GM12878 (cell line): ENCODE measurements at regions not wholly inside any gene's neighbourhood (a gene's known extent, or its start where the extent isn't known, plus 50 kb on each side); places are given as distances from the start of the nearest gene placed in this dataset.

Source experiments
- ATAC-seq: fragments of 200-7000 bp; cut with Tn5 transposase; 3 replicates; pipeline ENCODE4 v1.9.1; 2020; ENCODE audit warnings: mild to moderate bottlenecking, moderate library complexity
- BruUV-seq: library from RNA; stranded (reverse); fragments of 400-500 nt; replicated peaks from 2 replicates; lab custom pipeline; 2021; lab: Mats Ljungman, UMichigan
- CTCF ChIA-PET: fragments of 300-600 bp; sonication (Branson Sonifier 250); formaldehyde crosslinking; extraction: SDS; loops from one replicate; lab custom pipeline; 2021; ENCODE audit warnings: inconsistent platforms; lab: Yijun Ruan, JAX
- POLR2A ChIA-PET: fragments of 350-600 bp; formaldehyde crosslinking; extraction: SDS; loops from one replicate; lab custom pipeline; 2021; ENCODE audit warnings: inconsistent platforms; lab: Charles Lee
- RAD21 ChIA-PET: fragments of 300-600 bp; sonication (Branson Sonifier 250); formaldehyde crosslinking; loops from one replicate; lab custom pipeline; 2023; ENCODE audit warnings: antibody characterized with exemption; ENCODE audit not compliant: unreplicated experiment; lab: Charles Lee
- SMC1A ChIA-PET: fragments of 300-600 bp; sonication (Branson Sonifier 250); formaldehyde crosslinking; loops from one replicate; lab custom pipeline; 2023; ENCODE audit not compliant: unreplicated experiment, uncharacterized antibody; lab: Charles Lee
- DNase-seq: peaks from one replicate; pipeline ENCODE4 v3.0.0-alpha.2; 2011; ENCODE audit warnings: low read depth, low spot score
- FAIRE-seq: peaks from 3 replicates; lab custom pipeline; 2011; peaks lifted over from hg19 to GRCh38; lab: Jason Lieb, UNC
- H2AFZ ChIP-seq: 2 replicates; pipeline ENCODE4 v1.6.0; 2011; ENCODE audit warnings: low read depth, low read length, control low read depth; ENCODE audit not compliant: control insufficient read depth
- H3K27ac ChIP-seq: 2 replicates; pipeline ENCODE4 v1.5.1; 2011; ENCODE audit warnings: control low read depth; ENCODE audit not compliant: control insufficient read depth, insufficient read depth
- H3K27me3 ChIP-seq, 2 experiments: replicated peaks in 1 of 2; 2 replicates each; pipeline versions ENCODE4 v1.6.0 to v1.6.1; 2011; ENCODE audit warnings: low read length in 1 of 2; ENCODE audit not compliant: control insufficient read depth in 2 of 2, insufficient read depth in 2 of 2
- H3K36me3 ChIP-seq, 2 experiments: 2 replicates each; pipeline ENCODE4 v1.5.1; 2011; ENCODE audit warnings: low read length in 1 of 2; ENCODE audit not compliant: control insufficient read depth in 2 of 2, insufficient read depth in 2 of 2
- H3K4me1 ChIP-seq: 2 replicates; pipeline ENCODE4 v1.6.1; 2011; ENCODE audit warnings: mild to moderate bottlenecking, low read length, moderate library complexity, mixed read lengths; ENCODE audit not compliant: control insufficient read depth, insufficient read depth
- H3K4me2 ChIP-seq: 2 replicates; pipeline ENCODE4 v1.6.0; 2011; ENCODE audit warnings: control low read depth; ENCODE audit not compliant: control insufficient read depth, insufficient read depth
- H3K4me3 ChIP-seq: fragments of 200-600 bp; sonication (generic); 2 replicates; pipeline ENCODE4 v1.5.1; 2016
- H3K79me2 ChIP-seq: 2 replicates; pipeline ENCODE4 v1.6.0; 2011; ENCODE audit warnings: low read length; ENCODE audit not compliant: control insufficient read depth, insufficient read depth
- H3K9ac ChIP-seq: 2 replicates; pipeline ENCODE4 v1.8.0; 2011; ENCODE audit warnings: low read length, control low read depth, mixed read lengths; ENCODE audit not compliant: control insufficient read depth, insufficient read depth
- H3K9me3 ChIP-seq: replicated peaks from 3 replicates; pipeline ENCODE4 v1.5.1; 2011; ENCODE audit warnings: mild to moderate bottlenecking, low read length; ENCODE audit not compliant: control insufficient read depth, insufficient read depth
- H4K20me1 ChIP-seq: 2 replicates; pipeline ENCODE4 v1.6.0; 2011; ENCODE audit not compliant: control insufficient read depth, insufficient read depth
- BHLHE40 ChIP-seq, 2 experiments: fragments of 450-650 bp in 1 of 2; IDR thresholded peaks; 2 replicates each; pipeline ENCODE4 v1.6.1; 2011 to 2017; ENCODE audit warnings: low read depth in 2 of 2, borderline replicate concordance in 1 of 2, improper control_type of control experiment in 1 of 2, low read length in 1 of 2, mild to moderate bottlenecking in 1 of 2
- FOXK2 ChIP-seq: fragments of 450-650 bp; IDR thresholded peaks from 2 replicates; pipeline ENCODE4 v1.6.1; 2017; ENCODE audit warnings: mild to moderate bottlenecking, moderate library complexity
- HDAC2 ChIP-seq: fragments of 200-600 bp; sonication (generic); IDR thresholded peaks from 2 replicates; pipeline ENCODE4 v1.6.1; 2017
- HDAC6 ChIP-seq: fragments of 200-600 bp; sonication (generic); IDR thresholded peaks from one replicate; pipeline ENCODE4 v1.8.0; 2017; ENCODE audit warnings: antibody characterized with exemption; ENCODE audit not compliant: unreplicated experiment
- JUND ChIP-seq: IDR thresholded peaks from 2 replicates; pipeline ENCODE4 v1.6.1; 2012; ENCODE audit warnings: low read depth, mild to moderate bottlenecking, low read length, improper control_type of control experiment, moderate library complexity
- KAT2A ChIP-seq: conservative IDR thresholded peaks from 2 replicates; pipeline ENCODE4 v1.6.1; 2011; ENCODE audit warnings: low read depth, low read length; ENCODE audit not compliant: control insufficient read depth
- KDM1A ChIP-seq: fragments of 200-600 bp; sonication (generic); IDR thresholded peaks from 2 replicates; pipeline ENCODE4 v1.6.1; 2016; ENCODE audit warnings: borderline replicate concordance
- NR2C2 ChIP-seq: IDR thresholded peaks from 2 replicates; pipeline ENCODE4 v1.6.1; 2011; ENCODE audit warnings: borderline replicate concordance, low read depth; ENCODE audit not compliant: control insufficient read depth, insufficient read length
- PML ChIP-seq: IDR thresholded peaks from 2 replicates; pipeline ENCODE4 v1.6.1; 2012; ENCODE audit warnings: low read length, inconsistent platforms
- RAD21 ChIP-seq: IDR thresholded peaks from 2 replicates; pipeline ENCODE4 v1.6.1; 2011; ENCODE audit warnings: mild to moderate bottlenecking, low read depth, low read length, moderate library complexity; ENCODE audit not compliant: insufficient read depth
- RUNX3 ChIP-seq: IDR thresholded peaks from 2 replicates; pipeline ENCODE4 v1.6.1; 2012; ENCODE audit warnings: low read length, inconsistent platforms
- STAT1 ChIP-seq: fragments of 450-650 bp; conservative IDR thresholded peaks from 2 replicates; pipeline ENCODE4 v1.6.1; 2014; ENCODE audit warnings: antibody characterized with exemption, mild to moderate bottlenecking
- STAT3 ChIP-seq: IDR thresholded peaks from 2 replicates; pipeline ENCODE4 v1.6.1; 2011; ENCODE audit warnings: low read depth, low read length, improper control_type of control experiment
- ZNF217 ChIP-seq: fragments of 450-650 bp; IDR thresholded peaks from 2 replicates; pipeline ENCODE4 v1.6.1; 2017; ENCODE audit warnings: antibody characterized with exemption, mild to moderate bottlenecking
- WGBS: methylation state at CpG from one replicate; pipeline ENCODE4 v1.1.6; 2016; ENCODE audit warnings: low lambda C conversion rate; ENCODE audit not compliant: insufficient replicate concordance, insufficient coverage; ENCODE audit errors: missing lambda C conversion rate; 5-methylcytosine and 5-hydroxymethylcytosine counted together
- in situ Hi-C: fragments of 300-500 bp; cut with MboI; formaldehyde crosslinking; loops from 9 replicates; pipeline ENCODE4 v1.14.3; 2018; ENCODE audit warnings: mixed read lengths
- intact Hi-C: fragments of 100-400 bp; cut with micrococcal nuclease; formaldehyde crosslinking; loops from one replicate; pipeline ENCODE4 v1.14.2; 2022; ENCODE audit not compliant: unreplicated experiment
- TF ChIP-seq, protein P1 (sequence below): fragments of 450-650 bp; formaldehyde crosslinking; IDR thresholded peaks from 2 replicates; pipeline ENCODE4 v1.5.0; 2022; ENCODE audit warnings: mild to moderate bottlenecking, missing genetic modification characterization
- TF ChIP-seq, protein P2 (sequence below): IDR thresholded peaks from 2 replicates; pipeline ENCODE4 v1.6.1; 2012; ENCODE audit warnings: low read length, inconsistent platforms

DNA sequence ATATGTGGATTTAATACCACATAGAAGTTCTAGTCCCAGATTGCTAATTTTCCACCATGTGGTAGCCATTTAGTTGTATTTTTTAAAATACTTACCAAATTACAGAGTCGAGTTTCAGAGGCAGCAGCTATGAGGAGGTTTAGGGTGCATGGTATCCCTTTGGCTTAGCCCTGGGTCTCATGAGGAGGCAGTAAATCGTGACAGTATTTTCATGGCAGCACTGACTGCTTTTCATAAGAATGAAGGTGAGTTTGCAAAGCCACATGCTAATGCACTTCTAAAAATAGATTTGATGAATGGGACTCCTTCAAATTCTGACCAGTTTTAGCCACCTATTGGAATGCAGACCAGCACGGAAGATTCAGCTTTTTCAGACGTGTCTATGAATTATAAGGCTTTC, 114.0 kb upstream of the FRG1 start (continued):
- TF ChIP-seq, protein P1, sequence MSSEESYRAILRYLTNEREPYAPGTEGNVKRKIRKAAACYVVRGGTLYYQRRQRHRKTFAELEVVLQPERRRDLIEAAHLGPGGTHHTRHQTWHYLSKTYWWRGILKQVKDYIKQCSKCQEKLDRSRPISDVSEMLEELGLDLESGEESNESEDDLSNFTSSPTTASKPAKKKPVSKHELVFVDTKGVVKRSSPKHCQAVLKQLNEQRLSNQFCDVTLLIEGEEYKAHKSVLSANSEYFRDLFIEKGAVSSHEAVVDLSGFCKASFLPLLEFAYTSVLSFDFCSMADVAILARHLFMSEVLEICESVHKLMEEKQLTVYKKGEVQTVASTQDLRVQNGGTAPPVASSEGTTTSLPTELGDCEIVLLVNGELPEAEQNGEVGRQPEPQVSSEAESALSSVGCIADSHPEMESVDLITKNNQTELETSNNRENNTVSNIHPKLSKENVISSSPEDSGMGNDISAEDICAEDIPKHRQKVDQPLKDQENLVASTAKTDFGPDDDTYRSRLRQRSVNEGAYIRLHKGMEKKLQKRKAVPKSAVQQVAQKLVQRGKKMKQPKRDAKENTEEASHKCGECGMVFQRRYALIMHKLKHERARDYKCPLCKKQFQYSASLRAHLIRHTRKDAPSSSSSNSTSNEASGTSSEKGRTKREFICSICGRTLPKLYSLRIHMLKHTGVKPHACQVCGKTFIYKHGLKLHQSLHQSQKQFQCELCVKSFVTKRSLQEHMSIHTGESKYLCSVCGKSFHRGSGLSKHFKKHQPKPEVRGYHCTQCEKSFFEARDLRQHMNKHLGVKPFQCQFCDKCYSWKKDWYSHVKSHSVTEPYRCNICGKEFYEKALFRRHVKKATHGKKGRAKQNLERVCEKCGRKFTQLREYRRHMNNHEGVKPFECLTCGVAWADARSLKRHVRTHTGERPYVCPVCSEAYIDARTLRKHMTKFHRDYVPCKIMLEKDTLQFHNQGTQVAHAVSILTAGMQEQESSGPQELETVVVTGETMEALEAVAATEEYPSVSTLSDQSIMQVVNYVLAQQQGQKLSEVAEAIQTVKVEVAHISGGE (CRISPR knock-in tag), result no peak

DNA sequence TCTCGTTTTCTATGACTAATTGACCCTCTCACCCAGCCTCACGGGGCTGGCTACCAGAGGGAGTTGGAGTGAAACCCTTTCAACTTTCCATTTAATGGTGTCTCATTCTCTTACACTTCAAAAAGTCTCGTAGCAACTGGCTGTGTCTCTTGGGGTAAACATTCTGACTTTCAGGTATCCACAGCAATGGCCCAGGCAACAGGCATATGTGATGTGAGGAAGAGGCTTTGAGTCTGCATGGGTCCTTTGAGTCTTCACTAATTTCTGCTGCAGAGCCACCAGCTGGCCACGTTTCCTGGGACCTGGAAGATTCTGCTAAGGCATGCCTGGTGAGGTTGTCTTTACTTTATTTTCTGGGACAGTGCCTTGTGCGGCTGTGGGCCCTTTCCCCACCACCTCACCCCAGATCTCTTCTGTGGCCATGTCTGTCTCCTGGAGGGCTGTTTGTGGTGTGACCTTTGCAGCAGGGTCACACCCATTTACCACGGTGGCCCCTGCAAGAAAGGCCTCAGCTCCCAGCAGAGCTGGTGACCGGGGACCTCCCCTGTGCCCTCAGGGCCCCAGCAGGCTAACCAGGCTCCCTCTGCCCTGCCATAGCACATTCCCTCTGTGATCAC, 112.5 kb upstream of the FRG1 start:
- Histone ChIP-seq H3K27ac (no peak overlapping the region), H3K27me3 (no peaks in the 10 kb centered on the region), H3K4me3 (no peak overlapping the region), H3K4me1 (no peaks in the 10 kb centered on the region), H3K79me2 (no peaks in the 10 kb centered on the region), H3K4me2 (no peak overlapping the region), H4K20me1 (no peaks in the 10 kb centered on the region), H3K9ac (no peak overlapping the region), H2AFZ (no peak overlapping the region), H3K9me3 (no peaks in the 10 kb centered on the region; the same call in 2 of the 3 replicates), H3K36me3 (no peaks in the 10 kb centered on the region)
- RAD21 ChIA-PET, result no interaction called here
- SMC1A ChIA-PET, result no interaction called here
- intact Hi-C loops, result no loop called here
- in situ Hi-C loops, result no loop called here
- BruUV-seq, result no TSS peak
- 14% methylated on average over 7 of the region's 7 CpGs for WGBS
- no peak for TF ChIP-seq STAT1
- no peak for TF ChIP-seq RAD21
- TF ChIP-seq RUNX3, result no peak
- TF ChIP-seq ZNF217, result no peak
- TF ChIP-seq NR2C2, result no peak
- no peak for TF ChIP-seq KAT2A
- no peak for TF ChIP-seq HDAC2
- no peak for TF ChIP-seq FOXK2
- no peak for TF ChIP-seq PML
- no peak for TF ChIP-seq KDM1A
- no peak for TF ChIP-seq STAT3
- no peak for TF ChIP-seq HDAC6
- TF ChIP-seq, protein P2, sequence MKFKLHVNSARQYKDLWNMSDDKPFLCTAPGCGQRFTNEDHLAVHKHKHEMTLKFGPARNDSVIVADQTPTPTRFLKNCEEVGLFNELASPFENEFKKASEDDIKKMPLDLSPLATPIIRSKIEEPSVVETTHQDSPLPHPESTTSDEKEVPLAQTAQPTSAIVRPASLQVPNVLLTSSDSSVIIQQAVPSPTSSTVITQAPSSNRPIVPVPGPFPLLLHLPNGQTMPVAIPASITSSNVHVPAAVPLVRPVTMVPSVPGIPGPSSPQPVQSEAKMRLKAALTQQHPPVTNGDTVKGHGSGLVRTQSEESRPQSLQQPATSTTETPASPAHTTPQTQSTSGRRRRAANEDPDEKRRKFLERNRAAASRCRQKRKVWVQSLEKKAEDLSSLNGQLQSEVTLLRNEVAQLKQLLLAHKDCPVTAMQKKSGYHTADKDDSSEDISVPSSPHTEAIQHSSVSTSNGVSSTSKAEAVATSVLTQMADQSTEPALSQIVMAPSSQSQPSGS, result no peak
- TF ChIP-seq JUND, result no peak
- TF ChIP-seq BHLHE40 (IDR thresholded peaks at IDR 0.05; ENCODE audit: borderline replicate concordance in 1 of 2, low read depth in 2 of 2, low read length in 1 of 2), result no peak
- CTCF ChIA-PET, result no interaction called here
- ATAC-seq (no peak), FAIRE-seq (no peak), DNase-seq (no peak)
- POLR2A ChIA-PET, result no interaction called here
